HepG2 (cell line): ENCODE measurements at regions not wholly inside any gene's neighbourhood (a gene's known extent, or its start where the extent isn't known, plus 50 kb on each side); places are given as distances from the start of the nearest gene placed in this dataset.

Experiments used
- ATAC-seq: fragments of 200-7000 bp; cut with Tn5 transposase; 3 replicates; pipeline ENCODE4 v1.9.1; 2020; ENCODE audit warnings: mild to moderate bottlenecking, moderate library complexity
- BruUV-seq: library from RNA; stranded (reverse); fragments of 400-500 nt; replicated peaks from 2 replicates; lab custom pipeline; 2021; lab: Mats Ljungman, UMichigan
- CTCF ChIA-PET: fragments of 300-600 bp; formaldehyde crosslinking; extraction: SDS; loops from one replicate; lab custom pipeline; 2021; ENCODE audit warnings: low total read pairs, inconsistent platforms, low intra/inter-chr PET ratio; lab: Yijun Ruan, JAX
- POLR2A ChIA-PET: fragments of 350-600 bp; sonication (Branson Sonifier 250); formaldehyde crosslinking; loops from one replicate; lab custom pipeline; 2020; ENCODE audit warnings: antibody characterized with exemption, inconsistent platforms; lab: Yijun Ruan, JAX
- DNase-seq: peaks from one replicate; pipeline ENCODE4 v3.0.0-alpha.2; 2015; ENCODE audit warnings: low spot score
- FAIRE-seq: peaks from 3 replicates; lab custom pipeline; 2011; peaks lifted over from hg19 to GRCh38; lab: Jason Lieb, UNC
- H2AFZ ChIP-seq: one replicate; pipeline ENCODE4 v1.6.1; 2011; ENCODE audit warnings: low read length, inconsistent platforms
- H3K27ac ChIP-seq: fragments of 300-600 bp; 3 replicates; pipeline ENCODE4 v1.8.0; 2011; ENCODE audit warnings: mixed run types, mild to moderate bottlenecking, mixed read lengths, low read length, inconsistent platforms; ENCODE audit not compliant: insufficient read depth; ENCODE audit errors: extremely low read length
- H3K27me3 ChIP-seq, 2 experiments: fragments of 200-600 bp in 1 of 2; 2 replicates in 1 of 2; 3 replicates in 1 of 2; pipeline versions ENCODE4 v1.6.0 to v1.8.0; 2011; ENCODE audit warnings: low read length in 2 of 2, mild to moderate bottlenecking in 2 of 2, moderate library complexity in 2 of 2, inconsistent platforms in 1 of 2; ENCODE audit not compliant: insufficient read depth in 2 of 2, control insufficient read depth in 1 of 2
- H3K36me3 ChIP-seq, 2 experiments: fragments of 200-600 bp in 1 of 2; replicated peaks in 1 of 2; 2 replicates in 1 of 2; 3 replicates in 1 of 2; pipeline versions ENCODE4 v1.5.1 to v1.8.0; 2011; ENCODE audit warnings: low read length in 2 of 2, inconsistent platforms in 1 of 2; ENCODE audit not compliant: insufficient read depth in 2 of 2, control insufficient read depth in 1 of 2
- H3K4me1 ChIP-seq: 2 replicates; pipeline ENCODE4 v1.5.1; 2012; ENCODE audit warnings: low read length, inconsistent platforms; ENCODE audit not compliant: insufficient read depth
- H3K4me2 ChIP-seq: 2 replicates; pipeline ENCODE4 v1.6.0; 2011; ENCODE audit warnings: low read depth, low read length, inconsistent platforms
- H3K4me3 ChIP-seq, 3 experiments: fragments of 200-600 bp in 1 of 3; sonication (generic), shearing (Covaris generic) in 1 of 3; replicated peaks in 1 of 3; 2 replicates each; pipeline ENCODE4 v1.5.1; 2011 to 2016; ENCODE audit warnings: low read length in 3 of 3, inconsistent platforms in 2 of 3, low read depth in 2 of 3, mild to moderate bottlenecking in 2 of 3, control low read depth in 1 of 3, mixed read lengths in 1 of 3; ENCODE audit not compliant: insufficient read depth in 1 of 3
- H3K79me2 ChIP-seq: one replicate; pipeline ENCODE4 v1.6.1; 2011; ENCODE audit warnings: low read length, inconsistent platforms; ENCODE audit not compliant: insufficient read depth
- H3K9ac ChIP-seq: 2 replicates; pipeline ENCODE4 v1.6.0; 2011; ENCODE audit warnings: mild to moderate bottlenecking, low read depth, low read length, inconsistent platforms; ENCODE audit not compliant: insufficient read depth
- H3K9me3 ChIP-seq: 2 replicates; pipeline ENCODE4 v1.5.1; 2012; ENCODE audit warnings: mild to moderate bottlenecking, low read length
- H4K20me1 ChIP-seq: 2 replicates; pipeline ENCODE4 v1.6.0; 2011; ENCODE audit warnings: inconsistent platforms, mild to moderate bottlenecking, low read length, moderate library complexity; ENCODE audit not compliant: insufficient read depth
- ARID5B ChIP-seq: IDR thresholded peaks from 2 replicates; pipeline ENCODE4 v1.4.0; 2020; ENCODE audit warnings: mild to moderate bottlenecking, missing genetic modification reagents
- ATF4 ChIP-seq, 2 experiments: fragments of 450-650 bp in 1 of 2; sonication (generic) in 1 of 2; formaldehyde crosslinking; IDR thresholded peaks; 2 replicates each; pipeline versions ENCODE4 v1.5.0 to v1.8.0; 2020 to 2022; ENCODE audit warnings: mild to moderate bottlenecking in 1 of 2, missing genetic modification reagents in 1 of 2
- JUN ChIP-seq: sonication (generic); formaldehyde crosslinking; IDR thresholded peaks from 2 replicates; pipeline ENCODE4 v1.4.0; 2020; ENCODE audit warnings: mild to moderate bottlenecking, missing genetic modification reagents
- MBD4 ChIP-seq: IDR thresholded peaks from 2 replicates; pipeline ENCODE4 v1.6.1; 2012; ENCODE audit warnings: low read length, inconsistent platforms, borderline replicate concordance
- MED8 ChIP-seq: sonication (generic); formaldehyde crosslinking; IDR thresholded peaks from 2 replicates; pipeline ENCODE4 v1.8.1; 2023; ENCODE audit warnings: mild to moderate bottlenecking, missing genetic modification reagents; ENCODE audit not compliant: insufficient replicate concordance
- MXD4 ChIP-seq: IDR thresholded peaks from 2 replicates; pipeline ENCODE4 v1.6.1; 2016; ENCODE audit warnings: mild to moderate bottlenecking, missing biosample characterization, missing genetic modification reagents
- POLR2A ChIP-seq, 2 experiments: IDR thresholded peaks; 2 replicates each; pipeline ENCODE4 v1.6.1; 2011; ENCODE audit warnings: low read depth in 2 of 2, low read length in 2 of 2, mild to moderate bottlenecking in 1 of 2, moderate library complexity in 1 of 2; ENCODE audit not compliant: insufficient read depth in 1 of 2
- POLR2AphosphoS2 ChIP-seq: IDR thresholded peaks from 2 replicates; pipeline ENCODE4 v1.6.1; 2011; ENCODE audit warnings: low read depth, low read length, improper control_type of control experiment
- RBM22 ChIP-seq: fragments of 200-400 bp; formaldehyde crosslinking; optimal IDR thresholded peaks from 2 replicates; pipeline ENCODE3; 2017; ENCODE audit warnings: mild to moderate bottlenecking, low read length, moderate library complexity
- RXRA ChIP-seq: sonication (generic); formaldehyde crosslinking; IDR thresholded peaks from 2 replicates; pipeline ENCODE4 v1.5.1; 2020; ENCODE audit warnings: missing genetic modification reagents
- ZBTB42 ChIP-seq: sonication (generic); formaldehyde crosslinking; IDR thresholded peaks from 2 replicates; pipeline ENCODE4 v1.5.0; 2020; ENCODE audit warnings: mild to moderate bottlenecking, missing genetic modification reagents
- ZMYM4 ChIP-seq: sonication (generic); formaldehyde crosslinking; IDR thresholded peaks from 2 replicates; pipeline ENCODE4 v1.8.1; 2023; ENCODE audit warnings: mild to moderate bottlenecking, missing genetic modification reagents
- ZNF446 ChIP-seq: sonication (generic); formaldehyde crosslinking; IDR thresholded peaks from 2 replicates; pipeline ENCODE4 v1.5.0; 2020; ENCODE audit warnings: mild to moderate bottlenecking, missing genetic modification reagents
- ZNF558 ChIP-seq: sonication (generic); formaldehyde crosslinking; IDR thresholded peaks from 2 replicates; pipeline ENCODE4 v1.9.0; 2022; ENCODE audit warnings: mild to moderate bottlenecking, missing genetic modification reagents, borderline replicate concordance
- ZNF7 ChIP-seq: IDR thresholded peaks from 2 replicates; pipeline ENCODE4 v1.6.1; 2016; ENCODE audit warnings: missing biosample characterization, missing genetic modification reagents
- ZNF766 ChIP-seq: sonication (generic); formaldehyde crosslinking; IDR thresholded peaks from 2 replicates; pipeline ENCODE4 v1.5.0; 2020; ENCODE audit warnings: missing genetic modification reagents, borderline replicate concordance
- WGBS: methylation state at CpG from one replicate; pipeline ENCODE4 v1.1.6; 2017; ENCODE audit warnings: low lambda C conversion rate; 5-methylcytosine and 5-hydroxymethylcytosine counted together
- in situ Hi-C: cut with HindIII; loops from 2 replicates; pipeline ENCODE4 v1.10.0; 2017; ENCODE audit warnings: low pct_unique_long_range_greater_than_20kb; ENCODE audit not compliant: extremely low pct_ligation_motif_present
- intact Hi-C: fragments of 100-400 bp; cut with micrococcal nuclease; formaldehyde crosslinking; loops from one replicate; pipeline ENCODE4 v1.10.0; 2022; ENCODE audit not compliant: unreplicated experiment
- TF ChIP-seq, protein P1 (sequence below): sonication (generic); formaldehyde crosslinking; IDR thresholded peaks from 2 replicates; pipeline ENCODE4 v1.5.0; 2020; ENCODE audit warnings: missing genetic modification reagents, mild to moderate bottlenecking, borderline replicate concordance

DNA sequence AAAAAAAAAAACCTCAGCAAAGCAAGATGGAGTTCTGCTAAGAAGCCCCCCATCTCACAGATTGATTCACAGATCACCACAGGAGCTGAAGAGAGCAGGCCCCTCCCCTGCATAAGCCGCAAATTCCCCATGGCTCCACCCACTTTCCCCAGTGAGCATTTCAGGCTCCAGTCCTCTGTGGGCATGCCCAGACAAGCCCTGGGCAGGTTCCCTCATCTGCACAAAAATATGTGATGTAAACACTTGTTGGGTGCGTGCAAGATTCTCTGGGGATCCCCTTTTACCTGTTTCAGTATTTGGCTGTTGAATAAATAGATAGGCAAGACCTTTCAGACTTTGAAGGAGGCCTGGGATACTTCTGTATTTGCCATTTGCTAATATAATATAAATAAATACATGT, 514.3 kb downstream of the PCDH7 start:
- in situ Hi-C loops, result no loop called here
- ChIA-PET POLR2A (no interaction called here), CTCF (no interaction called here)
- no peaks in the 10 kb centered on the region for H3K79me2 ChIP-seq
- ATAC-seq, result no peak
- H4K20me1 ChIP-seq, result no peaks in the 10 kb centered on the region
- H2AFZ ChIP-seq, result no peak overlapping the region
- no peak overlapping the region for H3K4me3 ChIP-seq
- H3K27ac ChIP-seq, result no peak overlapping the region
- DNase-seq, result no peak
- TF ChIP-seq RBM22 (no peak), ZMYM4 (CRISPR knock-in tag) (no peak), ZNF446 (no peak), ZNF7 (CRISPR knock-in tag) (no peak), ATF4 (CRISPR knock-in tag; IDR thresholded peaks at IDR 0.05) (no peak), ZNF558 (no peak), POLR2AphosphoS2 (no peak), MED8 (CRISPR knock-in tag) (no peak), MXD4 (CRISPR knock-in tag) (no peak), ZBTB42 (CRISPR knock-in tag) (no peak)
- H3K4me2 ChIP-seq, result no peak overlapping the region
- 20% methylated on average over 2 of the region's 2 CpGs for WGBS
- no peaks in the 10 kb centered on the region for H3K4me1 ChIP-seq
- intact Hi-C loops, result no loop called here
- no TSS peak for BruUV-seq
- peaks cover 13% of the 10 kb centered on the region for H3K9me3 ChIP-seq
- H3K36me3 ChIP-seq, result no peaks in the 10 kb centered on the region
- no peaks in the 10 kb centered on the region for H3K27me3 ChIP-seq
- H3K9ac ChIP-seq, result no peak overlapping the region
- no peak for FAIRE-seq

- Histone ChIP-seq H3K79me2 (no peaks in the 10 kb centered on the region), H4K20me1 (no peaks in the 10 kb centered on the region), H3K4me3 (no peak overlapping the region), H3K27me3 (no peaks in the 10 kb centered on the region), H3K27ac (no peak overlapping the region), H3K9me3 (peaks cover 15% of the 10 kb centered on the region), H2AFZ (no peak overlapping the region), H3K4me1 (no peaks in the 10 kb centered on the region), H3K9ac (no peak overlapping the region), H3K36me3 (no peaks in the 10 kb centered on the region), H3K4me2 (no peak overlapping the region)
- intact Hi-C loops (no loop called here), in situ Hi-C loops (no loop called here)
- ATAC-seq, result no peak
- FAIRE-seq, result no peak
- WGBS, result 0% methylated on average over 1 of the region's 1 CpG
- CTCF ChIA-PET, result no interaction called here
- no TSS peak for BruUV-seq
- DNase-seq, result no peak
- POLR2A ChIA-PET, result no interaction called here
- no peak for TF ChIP-seq ZNF766
- no peak for TF ChIP-seq RXRA (CRISPR knock-in tag)
- no peak for TF ChIP-seq ARID5B (CRISPR knock-in tag)
- no peak for TF ChIP-seq JUN (CRISPR knock-in tag)
- no peak for TF ChIP-seq MBD4
- TF ChIP-seq POLR2A (IDR thresholded peaks at IDR 0.05; ENCODE audit: insufficient read depth in 1 of 2, low read depth in 2 of 2, low read length in 2 of 2), result no peak
- TF ChIP-seq, protein P1, sequence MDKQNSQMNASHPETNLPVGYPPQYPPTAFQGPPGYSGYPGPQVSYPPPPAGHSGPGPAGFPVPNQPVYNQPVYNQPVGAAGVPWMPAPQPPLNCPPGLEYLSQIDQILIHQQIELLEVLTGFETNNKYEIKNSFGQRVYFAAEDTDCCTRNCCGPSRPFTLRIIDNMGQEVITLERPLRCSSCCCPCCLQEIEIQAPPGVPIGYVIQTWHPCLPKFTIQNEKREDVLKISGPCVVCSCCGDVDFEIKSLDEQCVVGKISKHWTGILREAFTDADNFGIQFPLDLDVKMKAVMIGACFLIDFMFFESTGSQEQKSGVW (CRISPR knock-in tag), result no peak
Measured at GRCh38 chr4:31234901-31235300, 514.7 kb downstream of the PCDH7 start.
